ENCODE measurements at regions not wholly inside any gene's neighbourhood (a gene's known extent, or its start where the extent isn't known, plus 50 kb on each side); places are given as distances from the start of the nearest gene placed in this dataset.
A peak's percentile ranks its signal among the peaks of the same experiment; 100 is the strongest.

DNA sequence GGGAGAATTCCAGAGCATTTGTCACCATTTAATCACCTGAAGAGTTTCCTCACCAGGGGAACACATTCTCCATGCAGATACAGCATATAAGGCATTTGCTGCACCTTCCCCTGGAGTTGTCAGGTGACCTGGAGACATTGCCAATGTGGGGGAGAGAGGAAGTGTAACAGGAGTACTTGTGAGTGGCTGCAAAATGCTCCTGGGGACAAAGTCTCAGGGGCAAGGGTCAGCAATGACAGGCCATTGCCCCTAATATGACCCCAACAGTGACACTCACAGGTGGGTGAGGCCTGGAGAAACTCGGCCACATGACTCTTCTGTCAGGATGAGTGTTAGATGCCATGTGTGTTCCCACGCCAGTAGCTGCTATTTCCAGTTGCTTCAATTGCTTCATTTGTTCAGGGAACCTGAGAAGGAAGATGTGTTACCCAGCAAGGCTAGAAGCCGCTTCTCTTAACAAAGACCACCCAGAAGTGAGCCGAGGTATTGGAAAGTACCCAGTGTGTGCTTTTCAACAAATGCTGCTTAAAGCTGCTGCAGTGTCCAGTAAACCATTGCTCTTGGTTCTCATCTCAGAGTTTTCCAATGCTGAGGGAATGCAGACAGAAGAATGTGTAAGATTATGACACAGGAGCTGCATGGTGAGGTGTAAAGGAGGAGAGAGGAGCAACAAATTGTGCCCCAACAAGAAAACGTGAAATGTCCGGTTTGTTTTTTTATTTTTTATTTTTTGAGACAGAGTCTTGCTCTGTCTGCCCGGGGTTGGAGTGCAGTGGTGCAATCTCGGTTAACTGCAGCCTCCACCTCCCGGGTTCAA, 128.2 kb upstream of the SLC44A1 start:
- peak; percentile 35 for DNase-seq

- DNase-seq: no peak
Measured at GRCh38 chr9:105117234-105117633, 127.2 kb upstream of the SLC44A1 start.

DNA sequence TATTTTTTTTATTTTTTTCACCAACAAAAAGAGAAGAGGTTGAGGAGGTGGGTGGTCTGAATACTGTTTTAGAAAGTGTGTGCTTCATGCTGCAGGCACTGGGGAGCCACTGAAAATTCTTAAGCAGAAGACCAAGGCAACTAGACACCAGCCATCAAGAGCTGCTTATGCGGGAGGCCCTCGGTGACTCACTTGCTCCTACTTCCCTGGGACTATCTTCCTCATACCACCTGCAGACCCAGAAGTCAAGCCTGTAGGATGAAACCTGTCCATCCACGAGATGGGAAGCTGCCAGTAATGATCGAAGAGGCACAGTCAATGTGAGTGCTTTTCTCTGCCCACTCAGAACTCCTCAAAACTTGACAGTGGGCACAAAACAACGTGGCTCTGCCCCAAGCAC, 125.8 kb upstream of the SLC44A1 start:
- no peak for DNase-seq

- no peak for DNase-seq
Measured at GRCh38 chr9:105119156-105119555, 125.3 kb upstream of the SLC44A1 start.

GRCh38 chr9:105121861-105122430, 122.5 kb upstream of the SLC44A1 start:
- no peak for DNase-seq

DNA sequence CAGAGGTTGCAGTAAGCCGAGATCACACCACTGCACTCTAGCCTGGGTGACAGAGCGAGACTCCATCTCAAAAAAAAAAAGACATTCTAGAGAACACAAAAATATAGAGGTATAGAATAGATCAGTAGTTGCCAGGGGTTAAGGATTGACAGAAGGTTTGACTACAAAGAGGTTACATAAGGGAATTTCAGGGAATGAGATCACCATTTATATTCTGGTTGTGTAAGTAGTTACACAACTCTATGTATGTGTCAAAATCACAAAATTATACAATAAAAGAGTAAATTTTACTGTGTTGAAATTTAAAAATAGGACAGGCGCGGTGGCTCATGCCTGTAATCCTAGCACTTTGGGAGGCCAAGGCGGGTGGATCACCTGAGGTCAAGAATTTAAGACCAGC, 119.9 kb upstream of the SLC44A1 start:
- DNase-seq: peak; percentile 87

GRCh38 chr9:105126226-105126625, 118.2 kb upstream of the SLC44A1 start:
- DNase-seq: no peak

- DNase-seq: peak; percentile 32
Measured at GRCh38 chr9:105127863-105128220, 116.6 kb upstream of the SLC44A1 start.

DNA sequence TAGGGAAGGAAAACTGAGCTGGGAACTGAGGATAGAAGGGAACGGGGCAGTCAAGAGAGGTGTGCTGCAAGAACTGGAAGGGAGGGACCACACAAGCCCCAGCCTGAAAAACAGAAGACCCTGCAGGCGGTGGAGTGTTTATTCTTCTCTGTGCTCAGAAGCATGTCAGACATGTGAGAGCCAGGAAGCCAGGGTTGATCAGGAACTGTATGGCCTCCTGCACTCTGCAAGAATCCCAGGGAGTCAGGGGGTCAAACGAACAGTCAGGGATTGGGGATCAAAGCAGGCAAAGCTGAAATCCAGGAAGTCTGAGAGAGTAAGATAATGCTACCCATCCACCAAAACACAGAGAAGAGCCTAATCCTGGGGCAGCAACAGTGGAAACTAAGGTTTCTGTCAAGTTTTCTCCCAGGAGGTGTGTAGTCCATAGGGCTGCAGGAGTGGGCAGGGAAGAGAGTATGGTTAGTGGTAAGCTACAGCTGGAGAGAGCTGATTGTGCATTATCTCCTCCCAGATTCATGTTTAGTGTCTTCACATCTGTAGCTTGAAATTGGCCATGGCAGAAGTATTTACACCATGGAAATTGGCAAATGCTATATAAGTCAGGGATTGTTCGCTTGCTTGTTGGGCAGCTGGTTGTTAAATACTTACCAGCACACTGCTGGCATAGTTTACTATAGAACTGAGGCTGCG, 115.4 kb upstream of the SLC44A1 start:
- DNase-seq: no peak

- DNase-seq: no peak
Measured at GRCh38 chr9:105129731-105130130, 114.7 kb upstream of the SLC44A1 start.

DNA sequence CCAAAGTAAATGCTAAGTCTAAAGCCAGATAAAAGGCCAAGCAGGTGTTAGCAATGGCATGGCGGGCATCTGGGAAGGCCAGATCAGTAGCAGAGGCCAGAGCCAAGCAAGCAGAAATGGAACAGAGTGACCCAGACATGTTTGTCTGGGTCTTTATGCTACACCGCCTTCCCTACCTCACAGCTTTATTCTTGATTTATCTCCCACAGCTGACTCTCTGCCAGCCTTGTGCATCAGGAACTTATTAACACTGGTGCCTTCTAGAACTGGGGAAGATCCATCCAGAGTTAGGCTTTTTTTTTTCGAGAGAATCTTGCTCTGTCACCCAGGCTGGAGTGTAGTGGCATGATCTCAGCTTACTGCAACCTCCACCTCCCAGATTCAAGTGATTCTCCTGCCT, 112.5 kb upstream of the SLC44A1 start:
- no peak for DNase-seq

- DNase-seq: no peak
Measured at GRCh38 chr9:105132606-105133005, 111.8 kb upstream of the SLC44A1 start.

- DNase-seq: no peak
Measured at GRCh38 chr9:105138306-105138801, 106.1 kb upstream of the SLC44A1 start.

- peak; percentile 89 for DNase-seq
Measured at GRCh38 chr9:105141146-105141975, 103.1 kb upstream of the SLC44A1 start.

DNA sequence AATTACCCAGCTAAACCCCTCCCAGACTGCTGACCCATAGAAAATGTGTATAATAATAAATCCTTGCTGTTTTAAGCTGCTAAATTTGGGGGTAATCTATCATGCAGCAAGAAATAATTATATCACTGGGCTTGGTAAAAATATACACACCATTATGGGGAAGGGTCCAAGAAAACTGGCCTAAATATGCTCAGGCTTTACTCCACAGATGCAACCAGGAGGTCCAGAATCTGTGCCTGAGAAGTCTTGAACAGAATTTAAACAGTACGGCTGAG, 102.5 kb upstream of the SLC44A1 start:
- no peak for DNase-seq

GRCh38 chr9:105142406-105143135, 101.9 kb upstream of the SLC44A1 start:
- DNase-seq: peak; percentile 81

- no peak for DNase-seq
Measured at GRCh38 chr9:105143136-105143430, 101.4 kb upstream of the SLC44A1 start.

DNA sequence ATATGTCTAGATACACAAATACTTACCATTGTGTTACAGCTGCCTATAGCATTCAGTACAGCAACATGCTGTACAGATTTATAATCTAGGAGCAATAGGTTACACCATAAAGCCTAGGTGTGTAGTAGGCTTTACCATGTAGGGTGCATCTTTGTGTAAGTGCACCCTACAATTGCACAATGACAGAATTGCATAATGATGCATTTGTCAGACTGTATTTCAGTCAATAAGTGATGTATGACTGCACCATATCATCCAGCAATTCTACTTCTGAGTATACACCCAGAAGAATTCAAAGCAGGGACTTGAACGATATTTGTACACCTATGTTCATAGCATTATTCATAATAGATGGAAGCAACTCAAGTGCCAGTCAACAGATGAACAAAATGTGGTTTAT, 100.4 kb upstream of the SLC44A1 start:
- DNase-seq: peak; percentile 88

DNA sequence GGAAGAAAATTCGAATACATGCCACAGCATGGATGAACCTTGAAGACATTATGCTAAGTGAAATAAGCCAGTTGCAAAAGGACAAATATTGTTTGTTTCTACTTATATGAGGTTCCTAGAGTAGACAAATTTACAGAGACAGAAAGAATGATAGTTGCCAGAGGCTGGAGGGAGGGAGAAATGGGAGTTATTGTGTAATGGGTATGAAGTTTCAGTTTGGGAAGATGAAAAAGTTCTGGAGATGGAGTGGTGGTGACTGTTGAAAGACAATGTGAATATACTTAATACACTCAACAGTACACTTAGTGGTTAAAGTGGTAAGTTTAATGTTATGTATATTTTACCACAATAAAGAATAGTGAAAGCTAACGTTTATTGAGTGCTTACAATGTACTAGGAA, 99.6 kb upstream of the SLC44A1 start:
- no peak for DNase-seq

- DNase-seq: no peak
Measured at GRCh38 chr9:105146677-105147076, 97.8 kb upstream of the SLC44A1 start.

GRCh38 chr9:105147110-105147871, 97.2 kb upstream of the SLC44A1 start:
- no peak for DNase-seq

Measured in inflammatory macrophage treated with lipopolysaccharide for 4 hours (primary cell).